ENCODE measurements at regions not wholly inside any gene's neighbourhood (a gene's known extent, or its start where the extent isn't known, plus 50 kb on each side); places are given as distances from the start of the nearest gene placed in this dataset.

DNA sequence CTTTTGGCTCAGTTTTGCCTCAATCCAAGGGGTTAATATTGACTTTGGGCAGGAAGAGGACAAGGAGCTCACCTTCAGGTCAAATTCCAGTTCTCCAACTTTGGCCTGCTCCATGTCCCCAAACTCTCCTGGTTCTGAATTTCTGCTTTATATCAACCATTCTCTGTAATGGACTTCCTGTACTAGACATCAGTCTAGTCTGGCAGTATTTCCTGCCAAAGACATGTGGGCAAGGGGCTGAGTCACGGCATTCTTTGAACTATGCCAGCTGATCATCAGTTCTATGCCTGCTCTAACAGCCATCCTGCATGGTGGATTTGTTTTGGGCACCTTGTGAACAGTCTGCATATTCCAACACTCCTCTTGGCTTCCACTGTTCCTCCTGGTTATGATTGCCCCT lies 199.4 kb downstream of the ZEB2 start:
- Histone ChIP-seq H3K27me3 (ENCODE audit: low read depth, low read length) (no peaks in the 10 kb centered on the region), H3K4me1 (ENCODE audit: control insufficient read depth in 1 of 2, insufficient read depth in 2 of 2, low read length in 2 of 2) (no peaks in the 10 kb centered on the region), H3K27ac (ENCODE audit: low read length) (no peak overlapping the region)

DNA sequence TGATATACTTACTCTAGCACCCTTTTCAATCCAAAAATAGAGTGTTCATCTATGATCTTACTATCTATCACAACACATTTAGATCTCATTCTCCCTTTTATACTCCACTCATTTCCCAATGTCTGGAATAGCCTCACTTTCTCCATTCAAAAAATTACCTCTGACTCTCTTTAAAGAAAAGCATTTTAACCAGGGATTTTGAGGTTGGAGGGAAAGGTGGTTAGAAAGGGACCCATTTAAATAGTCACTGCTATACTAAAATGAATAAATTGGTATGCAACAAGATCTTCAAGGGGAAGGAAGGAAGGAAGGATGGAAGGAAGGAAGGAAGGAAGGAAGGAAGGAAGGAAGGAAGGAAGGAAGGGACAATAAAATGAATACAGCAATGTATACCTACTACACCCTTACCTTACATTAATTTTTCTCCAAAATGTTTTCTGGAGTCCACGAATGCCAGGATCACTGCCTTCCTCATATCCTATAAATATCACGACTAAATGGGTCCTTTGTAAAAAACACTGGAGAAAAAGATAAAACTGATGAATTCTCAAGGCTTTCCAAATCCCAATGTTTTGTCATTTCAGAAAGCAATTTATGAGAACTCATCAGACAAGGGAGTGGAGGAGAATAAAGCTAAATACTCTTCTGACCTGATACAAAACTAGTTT lies 202.7 kb downstream of the ZEB2 start:
- no peak overlapping the region for H3K27ac ChIP-seq (ENCODE audit: low read length)
- H3K9me3 ChIP-seq (ENCODE audit: control insufficient read depth in 1 of 2, low read length in 2 of 2), result no peaks in the 10 kb centered on the region
- H3K27me3 ChIP-seq (ENCODE audit: low read depth, low read length), result no peaks in the 10 kb centered on the region
- no peaks in the 10 kb centered on the region for H3K36me3 ChIP-seq (ENCODE audit: control insufficient read depth in 1 of 2, insufficient read depth in 2 of 2, low read length in 2 of 2)
- H3K4me1 ChIP-seq (ENCODE audit: control insufficient read depth in 1 of 2, insufficient read depth in 2 of 2, low read length in 2 of 2), result no peaks in the 10 kb centered on the region
- H3K4me3 ChIP-seq (ENCODE audit: low read depth in 1 of 2, low read length in 2 of 2), result no peak overlapping the region

More for the DNA sequence above, 199.4 kb downstream of the ZEB2 start:
- no peaks in the 10 kb centered on the region for H3K36me3 ChIP-seq (ENCODE audit: control insufficient read depth in 1 of 2, insufficient read depth in 2 of 2, low read length in 2 of 2)
- no peak overlapping the region for H3K4me3 ChIP-seq (ENCODE audit: low read depth in 1 of 2, low read length in 2 of 2)
- H3K9me3 ChIP-seq (ENCODE audit: control insufficient read depth in 1 of 2, low read length in 2 of 2), result no peaks in the 10 kb centered on the region

DNA sequence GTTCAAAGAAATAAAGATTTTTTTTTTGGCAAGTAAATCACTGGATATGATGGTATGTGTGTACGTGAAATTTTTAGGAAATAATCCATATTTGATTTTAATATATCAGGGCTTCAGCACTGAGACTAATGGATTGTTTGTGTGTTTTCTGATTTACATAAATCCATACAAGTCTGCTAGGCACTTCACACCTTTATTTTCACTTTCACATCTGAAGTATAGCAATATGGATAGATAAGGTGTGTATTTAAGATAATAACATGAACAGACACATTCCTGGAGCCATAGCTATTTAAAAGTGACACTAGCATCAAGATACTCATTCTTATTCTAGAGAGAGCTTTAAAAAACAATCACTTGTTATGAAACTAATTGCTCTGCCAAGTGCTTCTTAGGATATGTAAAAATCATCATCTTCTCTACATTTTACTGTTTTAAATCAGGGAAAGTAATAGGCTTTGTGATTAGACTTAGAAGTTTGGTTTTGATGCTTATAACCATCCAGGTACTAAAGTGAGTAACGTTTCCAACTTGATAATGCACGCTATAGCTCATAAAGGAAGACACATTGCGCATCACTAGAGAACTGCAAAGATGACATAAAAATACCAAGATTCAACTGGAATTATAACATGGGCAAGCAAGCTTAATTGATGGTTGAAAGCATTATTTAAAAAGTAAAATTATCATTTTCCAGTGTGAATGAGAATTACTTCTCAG lies 208.9 kb downstream of the ZEB2 start:
- Histone ChIP-seq H3K9me3 (ENCODE audit: control insufficient read depth in 1 of 2, low read length in 2 of 2) (no peaks in the 10 kb centered on the region), H3K4me3 (ENCODE audit: low read depth in 1 of 2, low read length in 2 of 2) (no peak overlapping the region), H3K27me3 (ENCODE audit: low read depth, low read length) (no peaks in the 10 kb centered on the region), H3K4me1 (ENCODE audit: control insufficient read depth in 1 of 2, insufficient read depth in 2 of 2, low read length in 2 of 2) (no peaks in the 10 kb centered on the region), H3K36me3 (ENCODE audit: control insufficient read depth in 1 of 2, insufficient read depth in 2 of 2, low read length in 2 of 2) (no peaks in the 10 kb centered on the region), H3K27ac (ENCODE audit: low read length) (no peak overlapping the region)

DNA sequence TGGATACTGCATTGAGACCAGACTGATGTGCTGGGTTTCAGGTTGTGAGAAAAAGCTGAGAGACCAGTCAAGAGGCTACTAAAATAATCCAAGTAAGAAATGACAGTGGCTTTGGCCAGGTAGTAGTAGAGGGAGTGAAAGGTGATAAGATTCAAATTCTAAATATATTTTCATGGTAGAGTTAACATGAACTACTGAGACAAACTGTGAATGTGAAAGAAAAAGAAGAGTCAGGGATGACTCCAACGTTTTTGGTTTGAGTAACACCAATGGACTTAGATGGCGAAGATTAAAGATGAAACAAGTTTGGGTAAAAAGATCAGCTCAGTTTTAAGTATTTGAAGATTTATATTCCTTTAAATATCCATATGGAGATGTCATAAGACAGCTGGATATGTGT lies 209.4 kb downstream of the ZEB2 start:
- Histone ChIP-seq H3K36me3 (ENCODE audit: control insufficient read depth in 1 of 2, insufficient read depth in 2 of 2, low read length in 2 of 2) (no peaks in the 10 kb centered on the region), H3K4me1 (ENCODE audit: control insufficient read depth in 1 of 2, insufficient read depth in 2 of 2, low read length in 2 of 2) (no peaks in the 10 kb centered on the region), H3K9me3 (ENCODE audit: control insufficient read depth in 1 of 2, low read length in 2 of 2) (peaks cover 0 to under 1% of the 10 kb centered on the region in 2 donors), H3K27me3 (ENCODE audit: low read depth, low read length) (no peaks in the 10 kb centered on the region), H3K4me3 (ENCODE audit: low read depth in 1 of 2, low read length in 2 of 2) (no peak overlapping the region), H3K27ac (ENCODE audit: low read length) (no peak overlapping the region)

DNA sequence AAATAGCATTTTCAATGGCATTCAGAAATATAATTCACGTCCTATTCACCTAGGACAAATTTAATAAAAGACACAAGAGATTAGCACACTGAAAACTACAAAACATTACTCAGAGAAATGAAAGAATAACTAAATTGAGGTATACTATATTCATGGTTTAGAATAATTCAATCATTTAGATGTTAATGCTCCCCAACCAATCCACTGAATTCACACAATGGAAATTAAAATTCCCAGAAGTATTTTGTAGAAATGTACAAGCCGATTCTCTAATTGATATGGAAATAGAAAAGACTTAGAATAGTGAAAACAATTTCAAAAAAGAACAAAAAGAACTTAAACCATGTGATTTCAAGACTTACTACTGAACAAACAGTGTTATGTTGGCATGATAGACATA lies 212.2 kb downstream of the ZEB2 start:
- H3K9me3 ChIP-seq (ENCODE audit: control insufficient read depth in 1 of 2, low read length in 2 of 2), result peaks cover 0 to 4% of the 10 kb centered on the region in 2 donors
- no peaks in the 10 kb centered on the region for H3K36me3 ChIP-seq (ENCODE audit: control insufficient read depth in 1 of 2, insufficient read depth in 2 of 2, low read length in 2 of 2)
- no peak overlapping the region for H3K4me3 ChIP-seq (ENCODE audit: low read depth in 1 of 2, low read length in 2 of 2)
- no peaks in the 10 kb centered on the region for H3K27me3 ChIP-seq (ENCODE audit: low read depth, low read length)
- H3K4me1 ChIP-seq (ENCODE audit: control insufficient read depth in 1 of 2, insufficient read depth in 2 of 2, low read length in 2 of 2), result no peaks in the 10 kb centered on the region
- H3K27ac ChIP-seq (ENCODE audit: low read length), result no peak overlapping the region

DNA sequence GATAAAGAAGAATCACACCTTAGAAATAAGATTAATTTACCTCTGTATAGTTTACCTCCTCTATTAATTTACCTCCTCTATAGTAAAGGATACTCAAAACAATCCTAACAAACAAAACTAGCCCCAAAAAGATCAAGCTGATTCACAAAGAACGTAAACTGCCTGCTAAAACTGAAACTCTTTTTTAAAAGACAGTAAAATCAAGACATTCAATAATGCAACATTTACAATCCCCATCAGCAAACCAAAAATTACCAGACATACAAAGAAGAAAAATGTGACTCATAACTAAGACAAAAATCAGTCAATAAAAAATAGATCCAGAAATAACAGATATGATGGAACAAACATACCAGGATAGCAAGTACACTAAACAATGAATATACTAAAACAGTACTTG lies 215.7 kb downstream of the ZEB2 start:
- H3K27me3 ChIP-seq (ENCODE audit: low read depth, low read length), result no peaks in the 10 kb centered on the region
- no peaks in the 10 kb centered on the region for H3K4me1 ChIP-seq (ENCODE audit: control insufficient read depth in 1 of 2, insufficient read depth in 2 of 2, low read length in 2 of 2)
- peaks cover 0 to 4% of the 10 kb centered on the region in 2 donors for H3K9me3 ChIP-seq (ENCODE audit: control insufficient read depth in 1 of 2, low read length in 2 of 2)
- H3K4me3 ChIP-seq (ENCODE audit: low read depth in 1 of 2, low read length in 2 of 2), result no peak overlapping the region
- no peak overlapping the region for H3K27ac ChIP-seq (ENCODE audit: low read length)
- H3K36me3 ChIP-seq (ENCODE audit: control insufficient read depth in 1 of 2, insufficient read depth in 2 of 2, low read length in 2 of 2), result peaks cover 0 to 2% of the 10 kb centered on the region in 2 donors

DNA sequence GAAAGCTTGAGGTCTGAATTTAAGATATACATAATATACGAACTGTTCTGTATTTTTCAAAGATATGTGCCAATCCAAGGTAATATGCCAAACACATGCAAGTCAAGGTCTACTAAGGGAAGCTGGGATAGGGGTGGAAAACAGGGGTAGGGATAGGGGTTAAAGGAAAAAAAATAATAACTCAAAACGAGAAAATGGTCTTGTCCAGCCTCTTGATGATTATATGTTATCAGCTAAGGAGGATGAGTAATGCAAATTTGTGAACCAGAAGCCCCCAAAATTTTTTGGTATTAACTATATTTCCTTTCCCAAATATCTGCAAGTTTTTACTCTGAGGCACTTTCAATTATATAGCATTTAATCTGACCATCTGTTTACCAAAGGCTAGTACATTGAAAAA lies 219.3 kb downstream of the ZEB2 start:
- Histone ChIP-seq H3K27ac (ENCODE audit: low read length) (no peak overlapping the region), H3K4me1 (ENCODE audit: control insufficient read depth in 1 of 2, insufficient read depth in 2 of 2, low read length in 2 of 2) (no peaks in the 10 kb centered on the region), H3K9me3 (ENCODE audit: control insufficient read depth in 1 of 2, low read length in 2 of 2) (peaks cover 0 to 4% of the 10 kb centered on the region in 2 donors), H3K4me3 (ENCODE audit: low read depth in 1 of 2, low read length in 2 of 2) (no peak overlapping the region), H3K27me3 (ENCODE audit: low read depth, low read length) (no peaks in the 10 kb centered on the region), H3K36me3 (ENCODE audit: control insufficient read depth in 1 of 2, insufficient read depth in 2 of 2, low read length in 2 of 2) (peaks cover 0 to 2% of the 10 kb centered on the region in 2 donors)

DNA sequence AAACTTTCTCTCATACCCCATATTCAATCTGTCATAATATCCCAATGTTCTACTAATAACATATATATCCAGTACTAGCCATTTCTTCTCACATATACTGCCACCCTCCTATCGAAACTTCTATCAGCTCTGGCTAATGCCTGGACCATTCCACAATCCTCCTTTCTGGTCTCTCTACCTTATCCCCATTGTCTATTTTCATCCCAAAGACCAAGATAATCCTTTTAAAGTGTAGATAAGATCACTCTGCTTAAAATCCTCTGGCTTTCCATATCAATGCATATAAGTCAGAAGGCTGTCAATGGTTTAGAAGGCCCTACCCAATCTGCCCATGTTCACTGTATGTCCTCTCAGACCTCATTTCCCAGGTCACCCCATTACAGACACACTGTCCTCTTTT lies 229.6 kb downstream of the ZEB2 start:
- peaks cover 0 to 4% of the 10 kb centered on the region in 2 donors for H3K36me3 ChIP-seq (ENCODE audit: control insufficient read depth in 1 of 2, insufficient read depth in 2 of 2, low read length in 2 of 2)
- no peak overlapping the region for H3K27ac ChIP-seq (ENCODE audit: low read length)
- no peaks in the 10 kb centered on the region for H3K9me3 ChIP-seq (ENCODE audit: control insufficient read depth in 1 of 2, low read length in 2 of 2)
- no peak overlapping the region for H3K4me3 ChIP-seq (ENCODE audit: low read depth in 1 of 2, low read length in 2 of 2)
- H3K4me1 ChIP-seq (ENCODE audit: control insufficient read depth in 1 of 2, insufficient read depth in 2 of 2, low read length in 2 of 2), result no peaks in the 10 kb centered on the region
- no peaks in the 10 kb centered on the region for H3K27me3 ChIP-seq (ENCODE audit: low read depth, low read length)

DNA sequence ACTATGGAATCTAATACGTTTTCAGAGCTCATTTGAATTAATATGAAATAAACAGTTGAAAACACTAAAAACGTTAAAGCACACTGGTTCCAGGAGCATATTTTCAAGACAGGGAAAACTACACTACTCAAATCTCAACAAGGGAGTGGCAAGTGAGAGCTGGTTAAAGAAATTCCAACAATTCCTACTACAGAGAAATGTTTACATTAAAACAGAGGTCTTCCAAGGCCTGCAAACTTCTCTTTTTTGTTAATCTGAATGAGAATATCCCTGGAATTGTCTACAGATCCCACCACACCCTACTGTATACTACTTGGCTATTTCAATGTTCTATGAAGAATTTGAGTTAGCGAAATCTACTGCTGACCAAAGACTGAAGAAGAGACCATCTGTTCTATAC lies 231.5 kb downstream of the ZEB2 start:
- Histone ChIP-seq H3K27ac (ENCODE audit: low read length) (no peak overlapping the region), H3K36me3 (ENCODE audit: control insufficient read depth in 1 of 2, insufficient read depth in 2 of 2, low read length in 2 of 2) (peaks cover 0 to 4% of the 10 kb centered on the region in 2 donors), H3K9me3 (ENCODE audit: control insufficient read depth in 1 of 2, low read length in 2 of 2) (no peaks in the 10 kb centered on the region), H3K4me3 (ENCODE audit: low read depth in 1 of 2, low read length in 2 of 2) (no peak overlapping the region), H3K27me3 (ENCODE audit: low read depth, low read length) (no peaks in the 10 kb centered on the region), H3K4me1 (ENCODE audit: control insufficient read depth in 1 of 2, insufficient read depth in 2 of 2, low read length in 2 of 2) (no peaks in the 10 kb centered on the region)

DNA sequence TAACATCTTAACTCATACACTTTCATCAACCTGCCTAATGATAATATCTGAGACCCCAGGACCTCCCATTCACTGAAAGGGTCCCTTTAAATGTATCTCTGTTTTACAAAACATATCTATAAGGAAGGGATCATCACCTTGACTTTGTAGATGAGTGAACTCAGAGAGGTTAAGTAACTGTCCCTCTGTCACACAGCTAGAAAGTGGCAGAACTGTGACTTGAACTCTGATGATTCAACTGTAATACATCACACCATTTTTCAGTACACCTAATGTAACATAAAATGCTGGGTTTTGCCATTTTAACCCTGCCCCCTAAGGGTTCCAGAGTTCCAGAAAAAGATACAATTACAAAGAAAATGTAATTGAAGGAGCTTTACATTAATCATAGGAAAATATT lies 234.6 kb downstream of the ZEB2 start:
- no peaks in the 10 kb centered on the region for H3K4me1 ChIP-seq (ENCODE audit: control insufficient read depth in 1 of 2, insufficient read depth in 2 of 2, low read length in 2 of 2)
- no peaks in the 10 kb centered on the region for H3K27me3 ChIP-seq (ENCODE audit: low read depth, low read length)
- H3K36me3 ChIP-seq (ENCODE audit: control insufficient read depth in 1 of 2, insufficient read depth in 2 of 2, low read length in 2 of 2), result no peaks in the 10 kb centered on the region
- no peaks in the 10 kb centered on the region for H3K9me3 ChIP-seq (ENCODE audit: control insufficient read depth in 1 of 2, low read length in 2 of 2)
- H3K27ac ChIP-seq (ENCODE audit: low read length), result no peak overlapping the region
- H3K4me3 ChIP-seq (ENCODE audit: low read depth in 1 of 2, low read length in 2 of 2), result no peak overlapping the region

DNA sequence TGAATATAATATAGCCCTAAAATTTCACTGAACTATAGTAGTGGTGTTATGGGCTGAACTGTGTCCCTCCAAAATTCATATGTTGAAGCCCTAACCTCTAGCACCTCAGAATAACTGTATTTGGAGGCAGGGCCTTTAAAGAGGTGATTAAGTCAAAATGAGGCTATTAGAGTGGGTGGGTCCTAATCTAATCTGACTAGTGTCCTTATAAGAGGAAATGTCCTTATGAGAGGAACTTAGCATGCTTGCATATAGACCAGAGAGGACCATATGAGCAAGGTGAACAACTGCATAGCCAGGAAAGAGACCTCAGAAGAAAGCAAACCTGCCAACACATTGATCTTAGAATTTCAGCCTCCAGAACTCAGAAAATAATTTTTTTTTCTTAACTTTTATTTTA lies 238.4 kb downstream of the ZEB2 start:
- Histone ChIP-seq H3K36me3 (ENCODE audit: control insufficient read depth in 1 of 2, insufficient read depth in 2 of 2, low read length in 2 of 2) (no peaks in the 10 kb centered on the region), H3K27ac (ENCODE audit: low read length) (no peak overlapping the region), H3K27me3 (ENCODE audit: low read depth, low read length) (no peaks in the 10 kb centered on the region), H3K4me3 (ENCODE audit: low read depth in 1 of 2, low read length in 2 of 2) (no peak overlapping the region), H3K9me3 (ENCODE audit: control insufficient read depth in 1 of 2, low read length in 2 of 2) (no peaks in the 10 kb centered on the region), H3K4me1 (ENCODE audit: control insufficient read depth in 1 of 2, insufficient read depth in 2 of 2, low read length in 2 of 2) (no peaks in the 10 kb centered on the region)

DNA sequence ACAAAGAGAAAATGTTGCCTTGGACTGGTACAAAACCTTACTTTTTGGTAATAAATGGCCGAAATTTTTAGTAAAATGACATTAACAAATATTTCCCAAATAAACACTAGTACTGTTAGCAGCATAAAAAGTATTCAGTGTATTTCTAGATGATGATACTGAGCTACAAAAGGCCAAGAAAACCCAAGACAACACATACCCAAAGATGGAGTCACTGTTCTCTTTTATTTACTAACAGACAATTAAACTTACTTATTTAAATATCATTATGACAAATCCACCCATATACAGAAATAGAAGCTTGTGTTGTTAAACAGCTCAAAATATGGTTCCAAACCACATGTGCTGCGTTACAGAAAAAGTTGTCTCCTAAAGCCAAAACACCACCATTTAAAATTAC lies 239.9 kb downstream of the ZEB2 start:
- Histone ChIP-seq H3K9me3 (ENCODE audit: control insufficient read depth in 1 of 2, low read length in 2 of 2) (no peaks in the 10 kb centered on the region), H3K27ac (ENCODE audit: low read length) (no peak overlapping the region), H3K27me3 (ENCODE audit: low read depth, low read length) (no peaks in the 10 kb centered on the region), H3K36me3 (ENCODE audit: control insufficient read depth in 1 of 2, insufficient read depth in 2 of 2, low read length in 2 of 2) (no peaks in the 10 kb centered on the region), H3K4me3 (ENCODE audit: low read depth in 1 of 2, low read length in 2 of 2) (no peak overlapping the region), H3K4me1 (ENCODE audit: control insufficient read depth in 1 of 2, insufficient read depth in 2 of 2, low read length in 2 of 2) (no peaks in the 10 kb centered on the region)
